ENCODE measurements at regions not wholly inside any gene's neighbourhood (a gene's known extent, or its start where the extent isn't known, plus 50 kb on each side); places are given as distances from the start of the nearest gene placed in this dataset.

DNA sequence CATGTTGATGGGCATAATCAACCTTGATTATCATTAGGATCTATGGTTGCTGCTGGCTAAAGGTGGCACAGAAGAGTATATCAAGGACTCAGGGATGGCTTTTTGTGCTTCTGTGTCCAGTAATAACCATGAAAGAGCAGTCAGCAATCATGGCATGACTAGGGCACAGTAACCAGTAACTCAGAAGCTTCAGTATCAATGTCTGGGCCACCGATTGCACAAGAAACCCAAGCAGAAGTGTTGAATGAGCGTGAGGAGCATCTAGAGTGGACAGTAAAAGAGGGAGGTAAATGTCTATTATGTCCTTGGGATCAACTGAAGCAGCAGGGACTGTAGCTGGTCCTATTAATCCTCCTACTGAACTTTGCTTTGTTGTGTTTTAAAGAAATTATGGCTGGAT, 81.5 kb upstream of the F13A1 start:
- H4K20me1 ChIP-seq (replicated peaks; ENCODE audit: control insufficient read depth, extremely low read depth, insufficient read depth, low read length): no peaks in the 10 kb centered on the region
- ChIA-PET CTCF (no interaction called here), POLR2A (no interaction called here)
- no peaks in the 10 kb centered on the region for H3K9me1 ChIP-seq (replicated peaks; ENCODE audit: control insufficient read depth, extremely low read depth, insufficient read depth, low read length)
- no peaks in the 10 kb centered on the region for H3K79me2 ChIP-seq (ENCODE audit: control insufficient read depth, insufficient read depth, low read length)
- dilution Hi-C loops (cut with MboI; ENCODE audit: extremely low pct_ligation_motif_present, low sequenced_read_pairs) (no loop called here), intact Hi-C loops (cut with micrococcal nuclease) (no loop called here)
- no peak for FAIRE-seq
- DNase-seq (ENCODE audit: low read depth, low spot score): no peak
- no peak overlapping the region for H3K4me3 ChIP-seq (replicated peaks in 1 of 3; ENCODE audit: insufficient read depth in 1 of 3, low read depth in 1 of 3, low read length in 3 of 3)
- no peaks in the 10 kb centered on the region for H3K27me3 ChIP-seq (ENCODE audit: control insufficient read depth in 2 of 2, insufficient read depth in 2 of 2, low read length in 2 of 2)
- TF ChIP-seq EZH2 (IDR thresholded peaks at IDR 0.05; ENCODE audit: borderline replicate concordance, low read depth, low read length, severe bottlenecking) (no peak), MYC (IDR thresholded peaks at IDR 0.05; ENCODE audit: low read depth, low read length) (no peak), MAX (IDR thresholded peaks at IDR 0.05; ENCODE audit: insufficient read depth, insufficient read length) (no peak), FOS (IDR thresholded peaks at IDR 0.05; ENCODE audit: borderline replicate concordance, insufficient read depth, low read length) (no peak), POLR2A (IDR thresholded peaks at IDR 0.05; ENCODE audit: low read depth, low read length) (no peak), GATA2 (IDR thresholded peaks at IDR 0.05; ENCODE audit: insufficient read depth, insufficient read length, low read depth, low read length) (no peak), POLR2AphosphoS5 (IDR thresholded peaks at IDR 0.05; ENCODE audit: insufficient read depth, low read depth, low read length) (no peak), JUN (IDR thresholded peaks at IDR 0.05; ENCODE audit: borderline replicate concordance, insufficient read depth, insufficient read length, low read depth) (no peak)
- TF ChIP-seq, protein P1, sequence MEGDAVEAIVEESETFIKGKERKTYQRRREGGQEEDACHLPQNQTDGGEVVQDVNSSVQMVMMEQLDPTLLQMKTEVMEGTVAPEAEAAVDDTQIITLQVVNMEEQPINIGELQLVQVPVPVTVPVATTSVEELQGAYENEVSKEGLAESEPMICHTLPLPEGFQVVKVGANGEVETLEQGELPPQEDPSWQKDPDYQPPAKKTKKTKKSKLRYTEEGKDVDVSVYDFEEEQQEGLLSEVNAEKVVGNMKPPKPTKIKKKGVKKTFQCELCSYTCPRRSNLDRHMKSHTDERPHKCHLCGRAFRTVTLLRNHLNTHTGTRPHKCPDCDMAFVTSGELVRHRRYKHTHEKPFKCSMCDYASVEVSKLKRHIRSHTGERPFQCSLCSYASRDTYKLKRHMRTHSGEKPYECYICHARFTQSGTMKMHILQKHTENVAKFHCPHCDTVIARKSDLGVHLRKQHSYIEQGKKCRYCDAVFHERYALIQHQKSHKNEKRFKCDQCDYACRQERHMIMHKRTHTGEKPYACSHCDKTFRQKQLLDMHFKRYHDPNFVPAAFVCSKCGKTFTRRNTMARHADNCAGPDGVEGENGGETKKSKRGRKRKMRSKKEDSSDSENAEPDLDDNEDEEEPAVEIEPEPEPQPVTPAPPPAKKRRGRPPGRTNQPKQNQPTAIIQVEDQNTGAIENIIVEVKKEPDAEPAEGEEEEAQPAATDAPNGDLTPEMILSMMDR (IDR thresholded peaks at IDR 0.05; ENCODE audit: extremely low read depth in 1 of 2, insufficient read depth in 1 of 2, low read depth in 1 of 2, low read length in 2 of 2): no peak
- no TSS peak for BruUV-seq (replicated peaks)
- H3K4me2 ChIP-seq (ENCODE audit: insufficient read depth, low read length): no peak overlapping the region
- H3K4me1 ChIP-seq (ENCODE audit: control insufficient read depth, extremely low read depth, insufficient read depth, low read length): no peaks in the 10 kb centered on the region
- H3K27ac ChIP-seq (ENCODE audit: insufficient read depth, low read depth, low read length): no peak overlapping the region
- no peaks in the 10 kb centered on the region for H3K9me3 ChIP-seq (replicated peaks; ENCODE audit: control insufficient read depth, insufficient read depth, low read length)
- no peak overlapping the region for H3K9ac ChIP-seq (replicated peaks; ENCODE audit: extremely low read depth, insufficient read depth, low read length)
- H3K36me3 ChIP-seq (ENCODE audit: control insufficient read depth in 2 of 2, extremely low read depth in 1 of 2, insufficient read depth in 2 of 2, low read length in 2 of 2): no peaks in the 10 kb centered on the region
- no peak overlapping the region for H2AFZ ChIP-seq (ENCODE audit: low read depth, low read length)

Measured in endothelial cell of umbilical vein (primary cell).